Fibroblast of lung (primary cell): ENCODE measurements at regions not wholly inside any gene's neighbourhood (a gene's known extent, or its start where the extent isn't known, plus 50 kb on each side); places are given as distances from the start of the nearest gene placed in this dataset.

Experiments
- DNase-seq, 2 donors: peaks; one replicate each; pipeline versions ENCODE4 v3.0.0 to v3.0.0-alpha.2; 2010; ENCODE audit warnings: low read depth in 2 of 2
- H2AFZ ChIP-seq: 2 replicates; pipeline ENCODE4 v1.5.1; 2012; ENCODE audit warnings: low read length, control low read depth, inconsistent platforms
- H3K27ac ChIP-seq: 2 replicates; pipeline ENCODE4 v1.5.1; 2011; ENCODE audit warnings: low read length, control low read depth; ENCODE audit not compliant: insufficient read depth
- H3K27me3 ChIP-seq: 2 replicates; pipeline ENCODE4 v1.5.1; 2011; ENCODE audit warnings: mild to moderate bottlenecking, low read length; ENCODE audit not compliant: control insufficient read depth, insufficient read depth
- H3K36me3 ChIP-seq: 2 replicates; pipeline ENCODE4 v1.5.1; 2011; ENCODE audit warnings: low read length; ENCODE audit not compliant: control insufficient read depth, insufficient read depth
- H3K4me1 ChIP-seq: 2 replicates; pipeline ENCODE4 v1.5.1; 2011; ENCODE audit warnings: low read length; ENCODE audit not compliant: control insufficient read depth, insufficient read depth; ENCODE audit errors: extremely low read depth
- H3K4me2 ChIP-seq: 2 replicates; pipeline ENCODE4 v1.5.1; 2011; ENCODE audit warnings: low read length, control low read depth; ENCODE audit not compliant: insufficient read depth; ENCODE audit errors: extremely low read depth
- H3K4me3 ChIP-seq, 4 experiments: fragments of 200-600 bp in 1 of 4; sonication (generic) in 1 of 4; replicated peaks in 1 of 4; 2 replicates each; pipeline ENCODE4 v1.5.1; 2011 to 2016; ENCODE audit warnings: low read length in 4 of 4, low read depth in 3 of 4, mild to moderate bottlenecking in 3 of 4, control low read depth in 2 of 4, inconsistent platforms in 1 of 4, mixed read lengths in 1 of 4; ENCODE audit not compliant: insufficient read depth in 1 of 4; ENCODE audit errors: control extremely low read depth in 1 of 4
- H3K79me2 ChIP-seq: 2 replicates; pipeline ENCODE4 v1.5.1; 2012; ENCODE audit warnings: mild to moderate bottlenecking, low read length, inconsistent platforms; ENCODE audit not compliant: control insufficient read depth, insufficient read depth
- H3K9ac ChIP-seq: 2 replicates; pipeline ENCODE4 v1.5.1; 2011; ENCODE audit warnings: mild to moderate bottlenecking, low read length, control low read depth; ENCODE audit not compliant: insufficient read depth
- H3K9me3 ChIP-seq: 2 replicates; pipeline ENCODE4 v1.5.1; 2012; ENCODE audit warnings: low read depth, low read length; ENCODE audit not compliant: control insufficient read depth, insufficient read depth
- H4K20me1 ChIP-seq: 2 replicates; pipeline ENCODE4 v1.5.1; 2011; ENCODE audit warnings: low read length; ENCODE audit not compliant: control insufficient read depth, insufficient read depth; ENCODE audit errors: extremely low read depth
- CTCF ChIP-seq, 2 donors: IDR thresholded peaks in 1 of 2; conservative IDR thresholded peaks in 1 of 2; 1 replicate in 1 of 2; 2 replicates in 1 of 2; pipeline ENCODE4 v1.5.1; 2011 to 2012; ENCODE audit warnings: low read length in 2 of 2, control low read depth in 1 of 2, inconsistent platforms in 1 of 2, low read depth in 1 of 2, mild to moderate bottlenecking in 1 of 2
- EZH2 ChIP-seq: IDR thresholded peaks from 2 replicates; pipeline ENCODE4 v1.5.1; 2012; ENCODE audit warnings: low read length, control low read depth, mild to moderate bottlenecking; ENCODE audit errors: missing control alignments

DNA sequence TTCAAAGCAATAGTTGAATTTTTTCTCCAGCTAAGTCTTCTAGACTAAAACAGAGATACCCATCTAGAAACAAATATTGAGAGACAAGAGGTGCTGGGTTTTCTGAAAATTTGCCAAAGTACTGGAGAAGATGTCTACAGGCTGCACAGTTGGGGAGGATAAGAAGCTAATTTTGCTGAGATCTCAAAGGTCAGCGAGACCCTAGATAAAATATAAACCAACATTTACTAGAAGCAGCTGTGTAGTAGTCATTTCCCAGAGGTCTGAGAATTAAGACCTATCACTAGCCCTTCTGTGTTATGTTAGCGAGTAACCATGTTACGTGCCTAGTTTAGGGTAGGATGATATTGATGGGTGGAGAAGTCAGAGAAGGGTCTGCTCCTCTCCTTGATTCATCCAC is 208.5 kb upstream of the TNC start:
- Histone ChIP-seq H3K4me1 (peaks cover 3% of the 10 kb centered on the region), H3K27ac (no peak overlapping the region), H2AFZ (no peak overlapping the region), H3K9me3 (no peaks in the 10 kb centered on the region), H3K4me3 (no peak overlapping the region), H3K9ac (no peak overlapping the region), H3K79me2 (no peaks in the 10 kb centered on the region), H4K20me1 (no peaks in the 10 kb centered on the region), H3K36me3 (no peaks in the 10 kb centered on the region), H3K27me3 (no peaks in the 10 kb centered on the region), H3K4me2 (no peak overlapping the region)
- TF ChIP-seq EZH2 (no peak), CTCF (conservative IDR thresholded peaks at IDR 0.05 in 1 of 2, IDR thresholded peaks at IDR 0.05 in 1 of 2; ENCODE audit: low read depth in 1 of 2, low read length in 2 of 2) (no peak)
- no peak for DNase-seq

- no peak overlapping the region for H3K4me3 ChIP-seq
- no peak overlapping the region for H2AFZ ChIP-seq
- H3K79me2 ChIP-seq = no peaks in the 10 kb centered on the region
- H3K27me3 ChIP-seq = no peaks in the 10 kb centered on the region
- no peaks in the 10 kb centered on the region for H3K36me3 ChIP-seq
- H3K4me1 ChIP-seq = peaks cover 3% of the 10 kb centered on the region
- no peak overlapping the region for H3K9ac ChIP-seq
- DNase-seq = peak in 1 of 2 donors; percentile 62
- H4K20me1 ChIP-seq = no peaks in the 10 kb centered on the region
- no peak overlapping the region for H3K27ac ChIP-seq
- no peak overlapping the region for H3K4me2 ChIP-seq
- H3K9me3 ChIP-seq = no peaks in the 10 kb centered on the region
- TF ChIP-seq EZH2 (no peak), CTCF (conservative IDR thresholded peaks at IDR 0.05 in 1 of 2, IDR thresholded peaks at IDR 0.05 in 1 of 2; ENCODE audit: low read depth in 1 of 2, low read length in 2 of 2) (no peak)
Measured at GRCh38 chr9:115327436-115328122, 209.6 kb upstream of the TNC start.

DNA sequence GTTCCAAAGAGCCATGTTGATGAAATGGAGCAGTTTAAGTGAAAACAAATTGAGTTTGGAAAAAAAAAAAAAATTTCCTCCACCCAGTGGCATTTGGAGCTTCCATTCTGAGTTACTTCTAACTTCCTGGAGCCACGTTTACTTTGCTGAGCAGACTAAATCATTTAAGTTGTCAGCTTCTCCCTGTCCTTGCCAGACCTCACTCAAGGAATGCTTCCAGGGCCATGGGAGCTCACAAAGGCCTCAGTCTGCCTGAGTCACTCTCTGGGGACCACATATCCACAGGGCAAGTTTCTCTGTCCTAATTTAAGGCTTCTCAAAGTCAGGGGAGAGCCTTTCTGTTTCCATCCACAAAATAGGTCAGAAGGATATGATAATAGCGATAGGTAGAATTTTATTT is 210.3 kb upstream of the TNC start:
- TF ChIP-seq EZH2 = no peak
- no peak for TF ChIP-seq CTCF (conservative IDR thresholded peaks at IDR 0.05 in 1 of 2, IDR thresholded peaks at IDR 0.05 in 1 of 2; ENCODE audit: low read depth in 1 of 2, low read length in 2 of 2)
- peaks cover 3% of the 10 kb centered on the region for H3K4me1 ChIP-seq
- H3K9me3 ChIP-seq = no peaks in the 10 kb centered on the region
- H3K27ac ChIP-seq = no peak overlapping the region
- H3K4me3 ChIP-seq = no peak overlapping the region
- H3K27me3 ChIP-seq = no peaks in the 10 kb centered on the region
- H2AFZ ChIP-seq = no peak overlapping the region
- no peaks in the 10 kb centered on the region for H4K20me1 ChIP-seq
- H3K4me2 ChIP-seq = no peak overlapping the region
- no peak overlapping the region for H3K9ac ChIP-seq
- no peaks in the 10 kb centered on the region for H3K79me2 ChIP-seq
- peak; percentile 59 to 94 for DNase-seq
- no peaks in the 10 kb centered on the region for H3K36me3 ChIP-seq
